Testis (tissue), 2 donors: ENCODE measurements at regions not wholly inside any gene's neighbourhood (a gene's known extent, or its start where the extent isn't known, plus 50 kb on each side); places are given as distances from the start of the nearest gene placed in this dataset.

Experiments used
- CTCF ChIP-seq, 3 experiments: fragments of 450-650 bp in 2 of 3; fragments of 200-600 bp in 1 of 3; sonication (generic) in 1 of 3; IDR thresholded peaks; one replicate each; pipeline ENCODE4 v1.5.1; 2016 to 2019; ENCODE audit warnings: antibody characterized with exemption in 3 of 3, mild to moderate bottlenecking in 2 of 3, moderate library complexity in 1 of 3
- POLR2A ChIP-seq: fragments of 450-650 bp; IDR thresholded peaks from one replicate; pipeline ENCODE4 v1.6.1; 2017; ENCODE audit warnings: antibody characterized with exemption, mild to moderate bottlenecking, moderate library complexity

- TF ChIP-seq CTCF (IDR thresholded peaks at IDR 0.05) (no peak), POLR2A (no peak)
Measured at GRCh38 chr12:87116780-87117179, 860.6 kb upstream of the MGAT4C start.
